Islet of Langerhans (tissue), 1 donor: ENCODE measurements at regions not wholly inside any gene's neighbourhood (a gene's known extent, or its start where the extent isn't known, plus 50 kb on each side); places are given as distances from the start of the nearest gene placed in this dataset.

Experiments used
- FAIRE-seq: peaks from one replicate; lab custom pipeline; 2011; peaks lifted over from hg19 to GRCh38; lab: Jason Lieb, UNC

DNA sequence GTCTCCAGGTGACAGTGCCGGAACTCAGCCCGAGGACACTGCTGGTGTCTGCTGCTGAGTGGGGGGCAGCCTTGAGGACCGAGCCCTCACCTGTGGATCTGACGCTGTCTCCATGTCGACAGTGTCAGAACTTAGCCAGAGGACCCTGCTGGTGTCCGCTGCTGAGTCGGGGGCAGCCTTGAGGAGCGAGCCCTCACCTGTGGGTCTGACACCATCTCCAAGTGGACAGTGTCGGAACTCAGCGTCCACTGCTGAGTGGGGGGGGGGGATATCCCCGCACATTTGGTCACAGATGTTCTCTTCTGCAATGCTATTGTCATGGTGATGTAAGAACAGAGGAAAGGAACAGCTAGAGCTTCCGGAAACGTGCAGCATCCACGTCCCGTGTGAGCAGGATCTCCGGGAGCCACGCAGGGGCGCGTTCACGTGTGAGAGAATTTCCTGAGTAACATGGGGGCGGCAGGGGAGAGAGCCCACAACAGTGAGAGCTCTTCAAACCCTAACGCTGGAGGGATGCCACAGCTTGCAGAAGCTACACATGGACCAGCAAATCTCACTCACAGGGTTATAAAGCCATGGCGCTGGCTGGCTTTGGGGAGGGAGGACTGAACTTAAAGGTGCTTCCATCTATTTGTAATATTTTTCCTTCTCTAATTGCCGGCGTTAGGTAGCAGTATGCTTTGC, 250.7 kb upstream of the SALL3 start:
- FAIRE-seq, result no peak

DNA sequence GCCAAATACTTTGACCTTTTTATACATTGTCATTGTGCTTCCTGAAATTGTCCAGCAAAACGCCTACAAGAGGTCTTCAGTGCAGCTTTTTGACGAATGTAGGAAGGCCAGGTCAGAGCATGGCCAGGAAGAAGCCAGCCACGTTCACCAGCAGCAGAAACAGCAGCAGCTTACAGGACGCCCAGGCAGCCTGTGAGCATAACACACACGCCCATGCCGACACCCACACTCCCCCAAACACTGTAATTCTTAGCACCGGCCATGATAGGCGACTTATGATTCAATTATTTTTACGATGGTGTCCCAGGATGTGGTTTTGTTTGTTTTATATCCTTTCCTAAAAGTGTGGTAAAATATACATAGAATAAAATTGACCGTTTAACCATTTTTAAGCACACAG, 249.1 kb upstream of the SALL3 start:
- no peak for FAIRE-seq

DNA sequence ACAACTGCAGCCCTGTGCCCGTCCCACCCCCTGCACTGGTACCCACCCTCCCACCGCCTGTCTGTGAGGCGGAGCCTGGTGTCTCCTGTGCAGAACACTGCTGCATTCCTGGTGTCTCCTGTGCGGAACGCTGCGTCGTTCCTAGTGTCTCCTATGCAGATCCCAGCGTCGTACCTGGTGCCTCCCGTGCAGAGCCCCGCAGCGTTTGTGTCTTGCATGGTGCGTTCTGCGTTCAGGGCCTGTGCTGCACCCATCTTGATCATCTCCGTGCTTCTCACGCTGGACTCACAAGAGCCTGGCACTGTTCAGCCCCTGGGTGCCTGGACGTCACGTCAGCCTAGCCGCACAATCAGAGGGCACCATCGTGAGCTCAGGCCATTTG, 248.6 kb upstream of the SALL3 start:
- FAIRE-seq, result no peak

- FAIRE-seq, result no peak
These were observed 248.1 kb upstream of the SALL3 start for GRCh38 chr18:78731398-78732032.

DNA sequence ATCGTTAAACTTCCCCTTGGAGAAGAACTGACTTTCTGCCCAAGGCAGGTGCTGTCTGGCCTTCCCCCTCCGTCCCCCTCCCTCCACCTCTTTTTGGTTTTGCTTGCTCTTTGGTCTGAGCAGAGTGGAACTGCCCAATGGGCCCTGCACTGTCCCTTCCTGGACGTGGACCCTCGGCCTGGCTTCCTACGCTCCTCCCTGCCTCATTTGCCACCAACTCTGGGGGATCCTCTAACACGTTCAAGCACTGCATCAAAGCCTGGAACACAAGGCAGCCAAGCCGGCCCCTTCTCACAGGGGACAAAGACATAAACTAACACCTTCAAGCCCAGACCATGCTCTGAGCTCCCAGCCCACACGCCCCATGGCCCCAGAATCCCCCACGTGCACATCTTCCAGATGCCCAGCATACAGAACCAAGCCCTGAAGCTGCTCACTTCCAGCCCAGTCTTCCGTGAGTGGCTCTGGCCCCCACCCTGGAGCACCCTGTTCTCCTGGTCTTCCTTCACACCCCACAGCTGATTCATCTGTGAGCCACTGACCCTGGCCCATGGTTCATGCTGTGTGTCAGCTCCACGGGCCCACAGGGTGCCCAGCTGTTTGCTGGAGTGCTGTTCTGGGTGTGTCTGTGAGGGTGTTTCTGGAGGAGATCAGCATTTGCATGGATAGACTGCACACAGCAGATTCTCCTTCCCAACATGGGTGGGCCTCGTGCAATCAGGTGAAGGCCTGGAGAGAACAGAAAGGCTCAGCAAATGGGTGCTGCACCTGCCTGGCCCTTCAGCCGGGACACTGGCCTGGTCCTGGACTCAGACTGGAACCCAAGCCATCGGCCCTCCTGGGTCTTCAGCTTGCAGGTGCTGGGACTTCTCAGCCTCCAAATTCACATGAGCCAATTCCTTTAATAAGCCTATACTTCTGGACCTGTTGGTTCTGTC, 247.1 kb upstream of the SALL3 start:
- FAIRE-seq, result no peak

DNA sequence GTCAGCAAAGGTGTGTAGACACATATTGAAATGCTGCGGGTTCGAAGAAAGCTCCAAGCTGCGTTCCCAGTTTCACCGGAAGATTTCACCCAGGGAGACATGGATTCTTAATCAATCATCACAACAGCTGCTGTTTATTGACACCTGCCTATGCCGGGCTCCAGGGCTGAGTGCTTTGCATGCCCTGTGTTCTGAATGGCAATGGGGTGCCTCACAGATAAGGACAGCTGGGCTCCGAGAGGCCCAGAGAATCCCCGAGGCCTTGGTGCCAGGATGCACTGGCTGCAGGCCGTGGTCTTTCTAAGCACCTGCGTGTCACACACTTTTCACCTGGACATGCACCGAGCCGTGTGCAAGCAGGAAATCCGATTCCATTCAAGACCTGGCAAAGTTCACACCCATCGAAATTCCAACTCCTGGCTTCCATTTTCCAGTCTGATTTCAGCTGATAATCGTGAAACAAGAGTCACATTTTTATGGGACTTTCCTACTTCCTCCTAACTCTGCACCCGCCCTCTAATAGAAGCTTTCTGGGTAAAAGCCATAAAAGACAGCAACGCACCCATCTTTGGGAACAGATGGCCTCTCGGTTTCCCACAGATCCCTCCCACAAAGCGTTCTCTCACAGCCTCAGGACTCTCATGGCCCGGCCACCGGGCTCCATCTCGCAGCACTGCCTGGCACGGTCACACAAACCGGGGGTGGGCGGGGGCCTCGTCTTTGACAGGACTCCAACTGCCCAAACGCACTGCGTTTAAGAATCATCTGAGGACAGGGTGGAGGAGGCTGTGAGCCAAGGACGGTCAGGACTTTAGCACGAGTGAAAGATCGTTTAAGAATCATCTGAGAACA, 245.6 kb upstream of the SALL3 start:
- FAIRE-seq, result no peak

DNA sequence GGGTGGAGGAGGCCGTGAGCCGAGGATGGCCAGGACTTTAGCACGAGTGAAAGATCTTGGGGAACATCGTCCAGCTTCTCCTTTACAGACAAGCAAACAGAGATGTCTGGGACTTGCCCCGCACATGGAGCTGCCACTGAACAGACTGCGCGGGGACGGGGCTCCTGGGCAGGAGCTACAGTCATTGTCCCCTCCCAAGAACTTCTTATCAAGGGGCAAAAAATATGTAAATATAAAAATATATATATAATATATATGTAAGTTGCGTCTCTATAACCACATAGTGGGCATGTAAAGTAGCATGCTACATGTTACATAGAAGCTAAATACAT, 245.0 kb upstream of the SALL3 start:
- FAIRE-seq, result no peak

DNA sequence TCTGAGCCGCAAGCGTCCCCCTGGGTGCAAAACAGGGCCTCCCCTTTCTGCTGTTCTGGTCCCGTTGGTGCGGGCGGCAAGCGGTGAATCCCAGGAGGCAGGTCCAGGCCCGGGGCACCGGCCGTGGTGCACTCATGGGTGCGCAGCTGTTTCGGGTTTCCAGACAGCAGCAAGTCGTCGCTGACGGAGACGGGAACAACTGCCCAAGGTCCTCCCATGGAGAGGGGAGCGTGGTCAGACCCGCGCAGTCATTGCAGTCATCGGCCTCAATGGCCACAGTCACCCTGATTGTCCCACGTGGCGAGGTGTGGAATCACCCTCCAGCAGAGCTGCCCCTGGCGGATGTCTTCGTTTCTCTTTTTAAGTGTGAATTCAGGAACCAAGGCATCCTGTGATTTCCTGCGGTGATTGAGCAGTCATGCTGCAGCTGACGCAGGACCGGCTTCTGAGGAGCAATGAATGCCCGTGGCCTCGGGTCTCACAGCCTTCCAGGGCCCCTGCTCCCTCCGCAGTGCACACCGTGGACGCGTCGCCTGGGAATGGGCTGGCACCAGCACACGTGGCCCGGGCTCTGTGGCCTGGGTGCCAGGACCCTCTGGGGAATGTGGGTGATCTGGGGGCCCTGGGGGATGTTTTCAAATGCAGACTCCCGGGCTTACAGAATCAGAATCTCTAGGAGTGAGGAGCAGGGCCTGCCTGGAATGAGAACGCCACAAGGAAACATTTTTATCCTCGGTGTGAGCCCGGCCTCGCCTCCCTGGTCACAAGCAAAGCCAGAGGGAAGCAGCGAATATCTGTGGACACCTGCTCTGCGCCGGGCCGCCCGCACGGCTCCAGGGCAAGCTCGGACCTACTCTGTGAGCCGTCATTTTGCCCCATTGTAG, 244.2 kb upstream of the SALL3 start:
- no peak for FAIRE-seq

- no peak for FAIRE-seq
These were observed 243.5 kb upstream of the SALL3 start for GRCh38 chr18:78736015-78736690.

DNA sequence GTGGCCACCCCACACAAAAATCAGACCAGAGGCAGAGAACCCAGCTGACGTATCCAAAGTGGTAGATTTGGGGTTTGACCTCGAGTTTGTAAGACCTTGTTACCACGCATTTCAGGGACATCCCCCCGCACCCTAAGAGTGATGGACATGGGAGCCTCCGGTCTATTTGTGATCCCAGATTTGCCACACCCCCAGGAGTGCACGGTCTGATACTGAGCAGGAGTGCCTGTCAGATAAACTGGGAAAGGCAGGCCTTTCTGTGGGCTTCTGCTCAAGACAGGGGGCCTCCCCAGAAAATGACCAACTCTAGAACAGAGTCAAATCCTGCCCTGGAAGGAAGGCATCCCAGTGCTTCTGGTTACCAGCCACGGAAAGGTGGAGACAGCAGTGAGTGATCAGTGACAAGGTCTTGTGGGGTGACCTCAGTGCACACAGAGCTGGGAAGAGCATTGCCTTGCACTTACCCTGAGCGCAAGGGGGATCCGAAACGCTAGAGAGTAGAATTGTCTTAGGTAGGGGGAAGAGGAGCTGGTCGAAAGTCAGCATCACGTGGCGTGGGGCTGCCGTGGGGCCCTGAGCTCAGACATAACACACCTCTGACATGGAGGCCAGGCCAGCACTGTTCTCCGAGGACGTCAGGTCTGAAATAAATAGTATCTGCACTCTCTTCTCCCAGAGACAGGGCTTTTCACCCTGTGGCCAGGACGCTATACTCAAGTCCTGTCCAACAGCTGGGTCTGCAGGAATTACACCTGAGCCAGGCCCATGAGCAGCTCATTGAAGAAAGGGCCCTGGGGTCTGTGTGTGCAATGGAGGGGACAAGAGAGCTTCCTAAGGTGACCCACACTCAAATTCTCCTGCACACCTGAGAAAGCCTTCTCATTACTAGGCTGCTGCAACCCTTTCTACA, 242.4 kb upstream of the SALL3 start:
- FAIRE-seq, result no peak

DNA sequence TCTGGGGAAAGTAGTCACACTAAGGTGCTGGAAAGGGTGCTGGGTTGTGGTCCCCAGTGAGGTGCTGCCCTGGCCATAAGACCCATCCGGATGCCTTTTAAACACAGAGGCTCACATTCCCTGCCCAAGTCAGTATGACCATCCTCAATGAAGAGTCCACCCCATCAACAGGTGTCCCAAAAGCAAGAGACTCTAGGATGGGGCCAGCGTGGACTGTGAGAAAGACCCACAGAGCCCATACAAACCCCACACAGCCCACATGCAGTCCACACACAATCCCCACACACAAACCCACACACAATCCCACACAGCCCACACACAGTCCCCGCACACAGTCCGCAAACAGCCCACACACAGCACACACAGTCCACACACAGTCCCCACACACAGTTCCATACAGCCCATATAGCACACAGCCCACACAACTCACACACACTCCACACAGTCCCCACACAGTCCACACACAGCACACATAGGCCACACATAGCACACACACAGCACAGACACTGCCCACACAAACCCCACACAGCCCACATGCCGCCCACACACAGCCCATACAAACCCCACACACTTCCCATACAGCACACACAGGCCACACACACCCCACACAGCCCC, 241.4 kb upstream of the SALL3 start:
- no peak for FAIRE-seq

DNA sequence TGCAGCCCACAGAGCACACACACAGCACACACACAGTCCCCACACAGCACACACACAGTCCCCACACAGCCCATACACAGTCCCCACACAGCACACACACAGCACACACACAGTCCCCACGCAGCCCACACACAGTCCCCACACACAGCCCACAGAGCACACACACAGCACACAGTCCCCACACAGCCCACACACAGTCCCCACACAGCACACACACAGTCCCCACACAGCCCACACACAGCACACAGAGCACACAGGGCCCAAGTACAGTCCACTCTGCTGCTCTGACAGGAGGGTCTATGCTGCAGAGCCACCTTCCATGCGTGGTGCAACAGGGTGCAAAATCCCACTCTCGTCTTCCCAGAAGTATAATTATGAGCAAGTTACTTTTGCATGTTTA, 240.5 kb upstream of the SALL3 start:
- FAIRE-seq, result no peak

- FAIRE-seq, result no peak
These were observed 239.5 kb upstream of the SALL3 start for GRCh38 chr18:78739882-78740677.

DNA sequence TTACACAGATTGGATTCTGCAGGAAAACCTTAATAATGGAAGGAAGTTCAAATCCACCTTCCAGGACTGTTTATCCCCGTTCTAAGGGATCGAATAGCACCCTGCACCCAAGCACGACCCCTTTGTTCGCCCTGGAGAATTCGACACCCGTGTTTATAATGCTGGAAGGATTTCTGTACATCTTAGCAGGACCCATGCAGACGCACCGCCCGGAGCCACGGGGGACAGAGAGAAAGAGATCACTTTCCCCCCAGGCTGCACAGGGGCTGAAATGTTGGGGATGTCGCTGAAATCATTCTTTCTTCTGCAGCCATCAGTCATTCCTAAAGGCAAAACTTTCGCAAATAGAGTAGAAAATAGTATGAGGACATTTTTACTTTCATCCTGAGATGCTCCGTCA, 238.7 kb upstream of the SALL3 start:
- no peak for FAIRE-seq

DNA sequence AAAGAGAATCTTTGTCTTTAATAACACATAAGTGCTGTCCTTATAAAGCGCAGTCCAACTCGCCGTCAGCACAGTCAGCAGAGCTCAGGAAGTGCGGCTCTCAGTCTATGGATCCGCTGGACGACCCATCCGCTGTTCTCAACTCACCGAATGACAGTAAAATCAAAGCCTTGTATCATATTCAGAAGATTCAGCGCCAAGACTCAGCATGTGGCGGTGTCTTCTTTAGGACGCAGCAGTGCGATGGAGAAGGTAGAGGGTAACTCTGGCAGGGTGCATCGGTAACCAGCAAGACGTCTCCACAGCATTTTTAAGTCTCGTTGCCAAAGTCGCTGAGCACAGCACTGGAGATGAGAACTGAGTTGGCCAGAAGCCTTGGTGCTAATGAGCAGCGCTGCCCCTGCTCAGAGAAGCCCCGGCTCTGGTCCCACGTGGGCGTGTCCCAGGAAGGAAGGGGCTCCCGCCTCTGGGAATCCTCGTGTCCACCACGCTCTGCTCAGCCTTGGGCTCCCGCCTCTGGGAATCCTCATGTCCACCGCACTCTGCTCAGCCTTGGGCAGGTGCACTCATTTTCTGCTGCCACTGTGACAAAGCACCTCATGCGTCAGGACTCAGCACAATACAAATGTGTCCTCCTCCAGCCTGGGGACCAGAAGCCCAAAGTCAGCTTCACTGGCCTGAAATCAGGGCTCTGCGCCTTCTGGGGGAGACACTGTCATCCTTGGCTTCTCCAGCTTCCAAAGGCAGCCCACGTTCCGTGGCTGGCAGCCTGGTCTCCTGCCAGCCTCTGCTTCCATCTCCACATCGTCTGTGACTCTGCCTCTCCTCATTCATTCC, 238.0 kb upstream of the SALL3 start:
- no peak for FAIRE-seq

DNA sequence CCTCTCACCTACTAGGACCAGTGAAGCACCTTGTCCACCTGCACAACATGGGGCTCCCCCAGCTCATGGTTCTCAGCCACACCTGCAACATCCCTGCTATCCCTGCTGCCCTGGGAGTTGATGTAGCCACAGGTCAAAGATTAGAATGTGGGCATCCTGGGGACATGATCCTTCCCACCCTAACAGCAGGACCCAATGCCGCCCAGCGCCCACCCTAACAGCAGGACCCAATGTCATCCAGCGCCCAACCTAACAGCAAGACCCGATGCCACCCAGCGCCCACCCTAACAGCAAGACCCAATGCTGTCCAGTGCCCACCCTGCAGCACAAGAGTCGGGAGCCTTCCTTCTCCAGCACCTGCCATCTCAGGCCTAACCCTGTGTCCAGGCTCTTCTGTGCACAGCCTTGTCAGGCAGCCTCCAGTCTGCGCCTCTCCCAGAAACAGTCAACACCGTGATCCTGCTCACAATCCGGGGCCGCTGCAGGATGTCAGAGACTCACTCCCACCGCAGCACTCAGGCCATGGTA, 237.3 kb upstream of the SALL3 start:
- FAIRE-seq, result no peak

- FAIRE-seq, result no peak
These were observed 236.5 kb upstream of the SALL3 start for GRCh38 chr18:78743078-78743477.
